ENCODE measurements at regions not wholly inside any gene's neighbourhood (a gene's known extent, or its start where the extent isn't known, plus 50 kb on each side); places are given as distances from the start of the nearest gene placed in this dataset.

GRCh38 chr4:136939781-136940180 lies 592.5 kb downstream of the PCDH18 start:
- no peak for DNase-seq (ENCODE audit: extremely low spot score)
- ChIA-PET CTCF (interaction anchor here (1.0 kb wide), 1 partner anchor 10 kb away, joined by 3 read pairs; no protein-coding TSS in a partner anchor), POLR2A (no interaction called here)
- no peak for TF ChIP-seq CTCF (IDR thresholded peaks at IDR 0.05; ENCODE audit: control extremely low read depth, extremely low read depth, low read depth, missing control alignments)

- ChIA-PET CTCF (no interaction called here), POLR2A (no interaction called here)
- no peak for TF ChIP-seq CTCF (IDR thresholded peaks at IDR 0.05; ENCODE audit: control extremely low read depth, extremely low read depth, low read depth, missing control alignments)
Observed at GRCh38 chr4:136935871-136936270, 596.4 kb downstream of the PCDH18 start.

GRCh38 chr4:136935305-136935704 lies 597.0 kb downstream of the PCDH18 start:
- no peak for DNase-seq (ENCODE audit: extremely low spot score)
- CTCF ChIA-PET, result no interaction called here
- no peak for TF ChIP-seq CTCF (IDR thresholded peaks at IDR 0.05; ENCODE audit: control extremely low read depth, extremely low read depth, low read depth, missing control alignments)
- POLR2A ChIA-PET, result no interaction called here

More at GRCh38 chr4:136935871-136936270, 596.4 kb downstream of the PCDH18 start:
- DNase-seq (ENCODE audit: extremely low spot score), result no peak

- no peak for DNase-seq (ENCODE audit: extremely low spot score)
- ChIA-PET CTCF (interaction anchor here (1.3 kb wide), 1 partner anchor 13 kb away, joined by 3 read pairs; no protein-coding TSS in a partner anchor), POLR2A (no interaction called here)
- no peak for TF ChIP-seq CTCF (IDR thresholded peaks at IDR 0.05; ENCODE audit: control extremely low read depth, extremely low read depth, low read depth, missing control alignments)
Observed at GRCh38 chr4:136934601-136935000, 597.7 kb downstream of the PCDH18 start.

GRCh38 chr4:136931781-136932180 lies 600.5 kb downstream of the PCDH18 start:
- TF ChIP-seq CTCF (IDR thresholded peaks at IDR 0.05; ENCODE audit: control extremely low read depth, extremely low read depth, low read depth, missing control alignments), result no peak
- ChIA-PET CTCF (interaction anchor here (1.0 kb wide), 1 partner anchor 9 kb away, joined by 3 read pairs; no protein-coding TSS in a partner anchor), POLR2A (no interaction called here)
- no peak for DNase-seq (ENCODE audit: extremely low spot score)

GRCh38 chr4:136928957-136929411 lies 603.3 kb downstream of the PCDH18 start:
- TF ChIP-seq CTCF (IDR thresholded peaks at IDR 0.05; ENCODE audit: control extremely low read depth, extremely low read depth, low read depth, missing control alignments), result no peak
- POLR2A ChIA-PET, result no interaction called here
- CTCF ChIA-PET, result no interaction called here
- no peak for DNase-seq (ENCODE audit: extremely low spot score)

- POLR2A ChIA-PET, result no interaction called here
- TF ChIP-seq CTCF (IDR thresholded peaks at IDR 0.05; ENCODE audit: control extremely low read depth, extremely low read depth, low read depth, missing control alignments), result no peak
- no peak for DNase-seq (ENCODE audit: extremely low spot score)
- CTCF ChIA-PET, result no interaction called here
Observed at GRCh38 chr4:136927172-136927571, 605.1 kb downstream of the PCDH18 start.

Data from GM10248 (cell line).